GM23338 (cell line): ENCODE measurements at regions not wholly inside any gene's neighbourhood (a gene's known extent, or its start where the extent isn't known, plus 50 kb on each side); places are given as distances from the start of the nearest gene placed in this dataset.

Source experiments
- CREB1 ChIP-seq: fragments of 250-450 bp; sonication (Bioruptor Pico); IDR thresholded peaks from 2 replicates; pipeline ENCODE4 v1.5.0; 2020; ENCODE audit warnings: low read depth, mild to moderate bottlenecking, moderate library complexity
- CTCF ChIP-seq, 2 experiments: fragments of 200-600 bp in 1 of 2; sonication (generic) in 1 of 2; conservative IDR thresholded peaks; 2 replicates each; pipeline versions ENCODE4 v1.5.1 to v1.6.1; 2016 to 2017; ENCODE audit warnings: antibody characterized with exemption in 2 of 2, low read depth in 2 of 2, mild to moderate bottlenecking in 2 of 2, moderate library complexity in 1 of 2
- EZH2phosphoT487 ChIP-seq: fragments of 200-600 bp; sonication (generic); IDR thresholded peaks from one replicate; pipeline ENCODE4 v1.8.1; 2018; ENCODE audit warnings: antibody characterized with exemption; ENCODE audit not compliant: unreplicated experiment

DNA sequence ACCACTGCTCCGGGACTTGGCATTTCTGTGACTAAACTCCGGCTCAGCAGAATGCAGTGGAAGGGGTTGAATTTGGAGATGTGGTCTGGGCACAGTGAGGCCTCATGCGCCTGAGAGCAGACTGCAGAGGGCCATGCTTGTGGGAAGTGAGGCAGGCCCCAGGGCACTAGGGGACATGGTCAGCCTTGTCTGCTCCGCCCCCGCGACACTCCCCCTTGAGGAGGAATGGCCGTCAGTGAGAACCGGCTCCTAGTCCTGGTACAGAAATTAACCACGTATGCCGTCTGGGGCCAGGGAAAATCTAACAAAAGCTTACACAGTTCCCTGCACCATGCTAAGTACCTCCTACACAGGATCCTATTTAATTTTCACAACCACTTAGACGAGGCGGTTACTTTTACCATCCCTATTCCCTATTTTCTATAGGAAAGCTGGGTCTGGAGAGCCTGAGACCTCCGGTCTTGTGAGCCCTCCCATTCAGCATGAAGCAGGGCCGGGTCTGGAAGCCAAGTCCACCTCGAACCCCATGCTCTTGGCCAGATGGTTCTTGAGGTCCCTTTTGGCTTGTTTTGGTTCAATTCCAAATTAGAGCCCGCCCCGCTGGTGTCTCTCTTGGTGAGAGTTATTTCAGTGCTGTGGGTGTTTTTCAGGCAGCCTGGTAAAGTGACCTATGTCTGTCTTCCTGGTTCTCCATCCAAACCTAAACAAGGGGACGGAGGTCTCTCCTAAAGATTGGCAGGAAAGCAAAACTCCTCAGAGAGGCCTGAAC, 87.7 kb upstream of the PITRM1 start:
- 0 out of 4 replicates have a peak, but pooled peaks of 1 of the 2 experiments have one; percentile 4 for TF ChIP-seq CTCF (conservative IDR thresholded peaks at IDR 0.05; ENCODE audit: low read depth in 2 of 2)
- TF ChIP-seq CREB1 (CRISPR knock-in tag): no peak
- TF ChIP-seq EZH2phosphoT487: no peak
